HuH-7.5 (cell line): ENCODE measurements at regions not wholly inside any gene's neighbourhood (a gene's known extent, or its start where the extent isn't known, plus 50 kb on each side); places are given as distances from the start of the nearest gene placed in this dataset.
"Not testable (repeated sequence)": the region's sequence is repeated elsewhere in the genome, so short reads cannot be mapped to it uniquely, and the experiment has no call there.

Experiments
- DNase-seq: peaks from one replicate; pipeline ENCODE4 v3.0.0; 2011; ENCODE audit warnings: low spot score

- DNase-seq, result no peak
Measured at GRCh38 chr2:72078773-72079172, 68.9 kb downstream of the CYP26B1 start.

DNA sequence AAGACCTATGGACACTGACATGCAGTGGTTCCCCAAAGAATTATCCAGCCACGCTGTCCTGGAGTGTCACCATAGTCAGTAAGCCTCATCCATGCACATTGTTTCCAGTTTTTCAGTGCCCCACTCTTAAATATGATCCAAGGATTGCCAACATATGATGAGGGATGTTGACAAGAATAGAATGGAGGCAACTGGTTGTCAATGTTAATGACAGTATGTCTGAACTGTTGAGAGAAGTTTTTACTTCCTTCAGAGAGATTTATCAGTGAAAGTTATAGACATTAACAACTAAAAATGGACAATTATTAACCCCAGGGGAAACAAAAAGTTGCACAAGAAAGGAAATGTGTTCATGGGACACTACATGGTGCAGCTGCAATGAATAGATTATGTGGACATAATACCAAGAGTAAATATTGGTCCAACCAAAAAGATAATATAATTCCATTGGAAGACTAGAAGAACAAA lies 69.9 kb downstream of the CYP26B1 start:
- peak; percentile 53 for DNase-seq

- DNase-seq, result not testable (repeated sequence)
Measured at GRCh38 chr2:72073373-72073772, 74.3 kb downstream of the CYP26B1 start.

GRCh38 chr2:72064197-72064596 lies 83.5 kb downstream of the CYP26B1 start:
- not testable (repeated sequence) for DNase-seq

DNA sequence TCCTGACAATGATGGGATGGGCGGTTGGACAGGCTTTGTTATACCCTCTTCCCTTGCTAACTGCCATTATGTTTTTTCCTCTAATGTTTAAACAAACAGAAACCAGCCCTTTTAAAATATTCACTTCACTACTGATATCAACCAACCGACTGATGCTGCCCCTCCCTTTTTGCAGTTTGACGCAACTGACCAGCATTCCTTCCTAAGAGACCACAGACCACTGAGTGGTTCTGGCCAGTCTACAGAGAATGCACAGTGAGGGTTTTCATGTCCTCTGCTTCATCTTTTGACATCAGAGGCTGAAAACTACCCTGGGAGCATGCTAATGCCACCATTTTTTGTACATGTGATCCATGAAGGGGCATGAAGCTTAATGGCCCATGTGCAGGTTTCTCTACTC lies 85.3 kb downstream of the CYP26B1 start:
- DNase-seq, result no peak

- DNase-seq, result no peak
Measured at GRCh38 chr2:72057308-72057707, 90.4 kb downstream of the CYP26B1 start.

GRCh38 chr2:72051971-72052505 lies 95.6 kb downstream of the CYP26B1 start:
- DNase-seq, result no peak

- no peak for DNase-seq
Measured at GRCh38 chr2:72051204-72051603, 96.5 kb downstream of the CYP26B1 start.

DNA sequence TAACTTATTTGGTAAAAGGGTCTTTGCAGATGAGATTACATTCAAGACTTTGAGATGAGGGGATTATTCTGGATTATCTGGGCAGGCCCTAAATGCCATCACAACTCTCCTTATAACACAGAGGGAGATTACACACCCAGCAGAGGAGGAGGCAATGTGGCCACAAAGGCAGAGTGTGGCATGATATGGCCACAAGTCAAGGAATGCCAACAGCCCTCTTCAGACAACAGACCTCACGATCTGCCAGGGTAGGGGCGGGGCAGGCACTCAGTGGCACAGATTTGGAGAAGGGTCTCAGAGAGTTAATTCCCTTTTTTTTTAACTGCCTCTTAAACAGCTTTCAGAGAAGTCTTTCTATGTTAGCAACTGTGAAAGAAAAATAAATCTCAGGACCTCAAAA lies 96.9 kb downstream of the CYP26B1 start:
- DNase-seq, result no peak

- no peak for DNase-seq
Measured at GRCh38 chr2:72048881-72049477, 98.7 kb downstream of the CYP26B1 start.

- DNase-seq, result no peak
Measured at GRCh38 chr2:72043985-72044384, 103.7 kb downstream of the CYP26B1 start.

DNA sequence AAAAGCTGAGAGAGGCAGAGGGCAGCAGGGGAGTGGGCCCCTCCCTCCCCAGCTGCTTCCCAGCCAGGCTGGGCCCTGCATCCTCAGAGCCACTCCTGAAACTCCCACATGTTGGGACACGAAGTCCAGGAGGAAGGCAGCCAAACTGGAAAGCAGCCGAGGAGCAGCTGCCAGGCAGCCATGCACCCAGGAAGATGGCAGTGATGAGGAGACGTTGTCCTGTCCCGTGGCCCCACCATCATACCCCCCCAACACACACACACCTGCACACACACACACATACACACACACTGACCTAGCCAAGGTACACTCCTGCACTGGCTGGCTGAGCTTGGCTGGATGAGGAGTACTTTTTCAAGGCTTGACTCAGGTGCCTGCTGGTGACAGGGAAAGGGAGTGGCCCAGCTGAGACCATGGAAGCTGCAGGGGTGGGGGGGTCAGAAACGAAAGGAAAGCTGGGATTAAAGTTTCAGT lies 106.0 kb downstream of the CYP26B1 start:
- DNase-seq, result no peak

GRCh38 chr2:72040629-72041571 lies 106.8 kb downstream of the CYP26B1 start:
- DNase-seq, result no peak

- DNase-seq, result no peak
Measured at GRCh38 chr2:72038524-72038923, 109.1 kb downstream of the CYP26B1 start.

DNA sequence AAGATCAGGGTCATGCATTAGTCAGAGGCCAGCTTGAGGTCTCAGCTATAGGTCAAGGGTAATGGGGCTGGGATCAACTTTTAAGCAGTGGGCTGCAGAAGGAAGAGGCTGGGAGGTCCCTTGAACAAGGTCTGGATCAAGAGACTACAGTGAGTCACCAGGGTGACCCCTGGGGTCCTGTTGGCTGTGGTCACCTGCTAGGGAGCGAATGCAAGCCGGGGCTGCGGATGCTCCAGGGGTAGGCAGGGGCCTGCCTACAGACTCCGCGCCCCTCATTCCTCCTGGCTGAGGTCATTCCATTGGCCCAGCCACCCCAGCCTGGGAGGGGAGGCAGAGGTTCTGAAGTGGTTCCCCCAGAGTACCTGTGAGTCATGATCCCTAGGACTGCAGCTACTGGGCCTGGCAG lies 110.4 kb downstream of the CYP26B1 start:
- DNase-seq, result no peak

DNA sequence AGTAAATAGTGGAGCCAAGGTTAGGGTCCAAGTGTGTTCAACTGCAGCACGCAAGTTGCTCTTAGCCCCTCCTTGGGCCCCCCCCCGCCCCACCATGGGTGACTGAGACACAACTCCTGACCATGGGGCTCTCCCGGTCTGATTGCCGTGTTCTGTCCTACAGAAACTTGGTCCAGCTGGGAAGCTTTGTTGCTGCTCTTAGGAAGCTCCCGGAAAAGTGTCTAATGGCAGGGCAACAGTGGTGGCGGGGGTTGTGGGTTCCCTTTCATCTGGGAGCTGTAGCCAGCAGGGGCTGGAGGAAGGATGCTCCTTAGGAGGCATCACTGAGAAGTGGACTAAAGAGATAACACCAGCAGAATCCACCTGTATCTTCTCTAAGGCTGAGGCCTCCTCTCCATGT lies 111.1 kb downstream of the CYP26B1 start:
- DNase-seq, result no peak

DNA sequence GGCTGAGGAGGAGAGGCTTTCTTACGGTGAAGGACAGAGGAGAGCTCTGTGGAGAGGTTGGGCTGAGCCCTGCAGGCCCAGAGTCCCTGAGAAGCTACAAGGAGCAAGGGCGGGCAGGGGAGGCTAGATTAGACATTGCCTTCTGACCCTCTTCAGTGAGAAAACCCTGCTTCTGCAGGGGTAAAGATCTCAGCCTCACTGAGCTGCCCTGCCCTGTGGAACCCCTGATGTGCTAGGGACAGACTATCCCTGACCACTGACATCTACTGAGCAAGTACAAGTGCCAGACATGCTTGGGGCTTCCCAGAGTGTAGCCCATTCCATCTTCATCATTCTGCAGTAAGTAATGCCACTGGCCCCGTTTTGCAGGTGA lies 111.5 kb downstream of the CYP26B1 start:
- no peak for DNase-seq

GRCh38 chr2:72035518-72036172 lies 112.0 kb downstream of the CYP26B1 start:
- DNase-seq, result no peak

DNA sequence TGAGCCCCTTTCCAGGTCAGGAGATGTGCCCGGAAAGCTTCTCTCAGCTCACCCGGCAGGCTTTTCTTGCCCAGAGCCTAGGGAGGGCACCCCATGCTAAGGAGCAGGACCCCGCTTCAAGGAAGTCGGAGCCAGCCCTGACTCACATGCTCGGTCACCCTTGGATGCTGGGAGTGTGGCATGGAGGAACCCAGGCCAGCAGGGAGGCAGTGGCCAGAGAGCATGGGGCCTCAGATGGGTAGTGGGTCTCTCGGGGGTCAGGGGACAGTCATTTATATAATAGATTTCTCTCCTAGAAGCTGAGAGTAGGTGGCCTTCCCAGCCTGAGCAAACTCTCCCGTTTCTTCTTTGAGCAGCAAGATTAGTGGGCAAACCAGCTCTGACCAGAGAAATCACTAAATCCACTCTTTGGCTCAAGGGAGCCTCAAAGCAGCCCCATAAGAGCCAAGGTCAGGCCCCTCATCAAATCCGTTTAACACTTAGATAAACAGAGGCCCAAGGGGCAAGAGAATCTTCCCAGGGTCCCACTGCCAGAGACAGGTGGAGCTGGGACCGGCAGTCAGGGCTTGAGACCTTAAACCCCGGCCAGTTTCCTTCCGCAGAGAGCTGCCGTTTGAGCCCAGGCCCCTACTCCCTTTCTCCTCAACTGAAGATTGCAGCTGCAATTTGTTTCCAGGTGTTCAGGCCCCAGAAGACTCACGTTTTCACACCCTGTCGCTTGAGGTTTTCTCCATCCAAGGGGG lies 113.1 kb downstream of the CYP26B1 start:
- DNase-seq, result no peak

GRCh38 chr2:72033636-72034035 lies 114.0 kb downstream of the CYP26B1 start:
- DNase-seq, result no peak

GRCh38 chr2:72032481-72033041 lies 115.1 kb downstream of the CYP26B1 start:
- DNase-seq, result no peak
